Fibroblast of upper back skin (primary cell): ENCODE measurements at regions not wholly inside any gene's neighbourhood (a gene's known extent, or its start where the extent isn't known, plus 50 kb on each side); places are given as distances from the start of the nearest gene placed in this dataset.

Experiments
- DNase-seq: peaks from one replicate; pipeline ENCODE4 v3.0.0-alpha.2; 2013

DNA sequence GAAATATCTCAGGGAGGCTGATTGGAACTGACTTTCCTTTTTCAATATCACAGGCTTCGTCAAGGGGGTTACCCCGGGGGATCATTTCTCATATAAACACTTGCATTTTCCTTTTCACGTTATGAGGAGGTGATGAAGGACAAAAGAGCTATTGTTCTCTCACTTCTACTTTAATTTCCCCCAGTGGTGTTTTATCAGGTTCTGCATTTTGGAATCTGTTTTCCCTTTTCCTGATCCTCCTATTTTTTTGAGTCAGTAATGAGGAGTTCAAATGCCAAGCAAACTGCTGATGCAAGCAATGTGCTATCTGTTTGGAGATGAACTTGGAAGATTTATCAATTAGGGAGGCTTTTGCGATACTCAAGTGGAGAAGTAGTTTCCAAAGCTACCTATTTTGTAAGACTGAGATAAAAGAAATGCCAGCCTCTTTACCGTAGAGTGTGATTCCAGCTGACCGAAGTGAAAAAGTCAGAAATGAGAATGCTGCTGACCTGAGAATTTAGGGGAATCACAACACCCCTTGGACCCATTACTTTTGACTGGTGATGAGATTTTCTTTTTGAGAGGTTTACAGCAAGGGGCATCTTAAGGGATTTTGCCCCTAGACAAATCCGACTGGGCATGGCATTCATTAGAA, 556.0 kb downstream of the RNF144A start:
- no peak for DNase-seq

DNA sequence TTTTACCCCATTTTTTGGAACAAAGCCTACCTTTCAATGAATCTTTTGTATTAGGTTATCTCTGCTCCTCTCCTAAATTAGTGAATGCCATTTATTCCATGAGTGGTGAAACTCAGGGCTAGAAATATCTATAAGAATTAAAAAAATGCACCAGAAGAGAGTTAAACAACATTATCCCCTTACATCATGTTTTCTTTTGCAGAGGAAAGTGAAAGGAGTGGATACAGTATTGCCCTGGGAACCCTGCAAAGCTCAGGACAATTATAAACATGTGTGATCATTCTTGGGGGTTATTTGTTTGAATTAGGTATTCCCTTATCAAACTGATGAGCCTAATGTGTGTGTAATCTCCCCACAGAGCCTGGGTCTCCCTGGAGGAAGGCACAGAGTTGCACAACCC, 559.2 kb downstream of the RNF144A start:
- peak; percentile 11 for DNase-seq

DNA sequence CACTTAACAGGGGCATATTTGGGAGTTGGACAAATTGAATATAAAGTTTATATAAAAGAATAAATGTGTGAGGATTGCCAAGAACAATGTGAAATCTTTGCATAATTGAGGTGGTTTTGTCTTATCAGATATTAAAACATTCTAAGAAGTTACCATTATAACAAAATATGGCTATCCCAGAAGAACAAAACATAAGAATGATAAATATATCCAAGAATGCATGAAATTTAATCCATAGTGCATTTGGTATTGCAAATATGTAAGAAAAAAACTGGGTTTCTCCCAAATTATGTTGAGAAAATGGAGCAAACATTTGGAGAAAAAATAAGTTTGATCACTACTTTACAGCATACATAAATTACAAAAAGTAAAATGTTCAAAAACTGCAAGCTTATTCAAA, 562.4 kb downstream of the RNF144A start:
- peak; percentile 44 for DNase-seq

DNA sequence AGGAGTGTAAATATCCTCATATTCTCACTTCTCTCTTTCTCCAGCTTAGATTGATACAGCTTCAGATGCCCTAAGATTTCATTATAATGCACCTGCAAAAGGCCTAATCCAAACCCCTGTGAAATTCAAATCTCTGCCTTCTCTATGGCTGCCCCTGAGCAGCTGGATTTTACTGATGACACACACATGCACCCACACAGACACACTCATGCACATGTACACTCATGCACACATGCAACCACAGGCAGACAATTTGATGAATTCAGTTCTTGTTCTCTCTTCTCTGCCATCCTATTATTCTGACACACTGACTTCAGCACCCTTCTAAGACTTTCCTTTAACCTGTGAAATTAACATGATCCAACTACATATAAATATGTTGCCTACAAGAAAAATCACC, 563.2 kb downstream of the RNF144A start:
- peak; percentile 8 for DNase-seq

DNA sequence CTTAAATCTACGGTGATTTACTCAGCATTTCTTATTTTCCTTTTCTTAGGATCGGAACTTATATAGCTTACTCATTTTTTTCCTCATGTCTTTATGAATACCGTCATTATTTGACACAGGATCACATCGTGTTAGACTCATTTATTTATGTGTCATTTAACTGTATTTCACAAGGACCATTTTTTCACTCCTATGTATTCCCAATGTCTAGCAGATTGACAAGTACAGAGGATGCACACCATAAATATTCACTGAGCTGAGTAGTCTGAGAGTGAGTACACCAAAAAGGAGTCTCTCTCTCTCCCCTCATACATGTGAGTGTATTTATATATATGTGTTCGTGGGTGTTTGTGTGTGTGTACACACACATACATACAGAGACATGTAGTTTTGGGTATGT, 573.5 kb downstream of the RNF144A start:
- DNase-seq = no peak

DNA sequence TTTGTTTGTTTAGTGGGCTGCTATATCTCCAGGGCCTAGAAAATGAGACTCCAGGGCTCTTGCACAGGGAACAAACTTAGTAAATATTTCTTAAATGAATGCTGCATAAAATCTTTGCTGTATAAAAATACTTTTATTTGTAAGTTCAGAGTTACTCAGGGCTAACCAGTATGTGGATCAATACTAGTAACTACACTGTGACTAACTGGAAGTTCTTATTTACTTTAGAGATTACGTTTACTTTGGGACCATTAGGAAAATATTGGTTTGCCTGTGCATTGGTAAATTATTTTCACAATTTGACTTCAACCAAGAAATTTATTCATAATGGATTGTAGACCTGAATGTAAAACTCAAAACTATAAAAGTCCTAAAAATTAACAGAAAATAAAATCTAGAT, 575.5 kb downstream of the RNF144A start:
- DNase-seq = no peak

DNA sequence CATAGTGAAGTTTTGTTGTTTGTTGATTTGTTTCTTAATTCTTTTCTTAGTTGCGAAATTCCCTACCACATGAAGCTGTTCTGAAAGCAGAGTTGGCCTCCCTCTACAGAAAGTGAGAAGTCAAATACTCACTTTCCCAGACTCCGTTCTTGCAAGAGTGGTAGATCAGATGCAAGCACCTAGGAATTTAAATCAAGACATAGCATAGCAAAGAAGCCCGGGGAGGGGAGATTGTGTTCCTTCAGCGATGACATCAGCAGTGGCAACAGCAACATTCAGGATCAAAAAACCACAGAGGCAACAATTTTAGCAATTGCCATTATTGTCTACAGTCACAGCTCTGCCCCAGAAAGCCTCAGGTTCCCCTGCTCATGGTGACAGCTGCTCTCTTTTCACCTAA, 580.0 kb downstream of the RNF144A start:
- peak; percentile 8 for DNase-seq

DNA sequence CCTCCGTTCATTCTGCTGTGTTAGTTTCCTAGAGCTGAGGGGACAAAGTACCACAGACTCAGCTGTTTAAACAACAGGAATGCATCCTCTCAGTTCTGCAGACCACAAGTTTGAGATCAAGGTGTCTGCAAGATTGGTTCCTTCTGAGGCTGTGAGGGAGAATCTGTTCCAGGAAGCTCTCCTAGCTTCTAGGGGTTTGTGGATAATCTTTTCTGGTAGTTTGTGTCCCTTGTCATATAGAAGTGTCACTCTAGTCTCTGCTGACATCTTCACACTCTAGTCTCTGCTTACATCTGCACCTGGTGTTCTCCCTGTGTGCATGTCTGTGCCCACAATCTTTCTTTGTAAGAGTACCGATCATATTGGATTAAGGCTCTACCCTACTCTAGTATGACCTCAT, 581.8 kb downstream of the RNF144A start:
- no peak for DNase-seq

DNA sequence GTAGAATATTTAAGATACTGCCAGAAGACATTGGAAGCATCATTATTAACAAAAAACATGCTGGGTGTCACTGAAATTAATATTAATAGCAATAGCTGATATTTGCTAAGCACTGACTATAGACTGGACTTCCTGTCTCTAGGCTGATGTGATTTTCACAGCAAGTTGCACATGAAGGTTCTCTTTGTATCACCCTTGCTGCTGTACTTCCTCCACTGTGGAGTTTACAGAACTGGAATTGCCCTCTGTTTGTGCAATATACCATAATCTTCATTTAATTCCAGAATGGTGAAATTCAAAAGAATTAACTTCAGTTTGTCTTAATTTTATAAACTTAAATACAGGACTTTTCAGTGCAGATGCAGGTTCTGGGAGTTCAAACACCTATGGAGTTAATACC, 585.1 kb downstream of the RNF144A start:
- no peak for DNase-seq

DNA sequence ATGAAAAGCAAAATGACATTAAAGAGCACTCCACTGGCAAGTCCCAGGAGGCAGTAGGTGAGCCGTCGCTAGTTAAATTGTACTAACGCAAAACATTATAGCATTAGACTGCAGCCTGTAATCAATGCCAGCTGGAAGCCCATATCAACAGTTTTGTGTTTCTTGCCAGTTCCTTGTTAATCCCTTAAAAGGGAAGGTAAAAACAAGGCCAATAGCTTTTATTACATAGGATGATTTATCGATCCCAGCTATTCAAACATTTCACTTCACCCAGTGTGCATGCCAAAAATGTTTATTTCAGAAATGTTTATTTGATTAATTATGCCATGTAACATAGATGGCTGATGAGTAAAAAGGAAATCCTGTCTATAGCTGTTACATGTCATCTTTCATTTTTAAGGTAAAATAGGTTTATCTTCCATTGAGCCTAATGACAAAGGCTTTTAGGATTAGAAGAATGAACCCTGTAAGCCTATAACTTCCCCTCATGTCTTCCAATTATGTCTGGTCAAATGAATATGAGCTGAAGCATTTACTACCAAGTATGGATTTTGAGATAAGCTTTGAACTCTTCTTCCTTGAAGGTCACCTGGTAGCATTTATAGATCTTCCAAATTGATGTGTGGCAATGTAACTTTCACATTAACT, 591.2 kb downstream of the RNF144A start:
- peak; percentile 74 for DNase-seq

DNA sequence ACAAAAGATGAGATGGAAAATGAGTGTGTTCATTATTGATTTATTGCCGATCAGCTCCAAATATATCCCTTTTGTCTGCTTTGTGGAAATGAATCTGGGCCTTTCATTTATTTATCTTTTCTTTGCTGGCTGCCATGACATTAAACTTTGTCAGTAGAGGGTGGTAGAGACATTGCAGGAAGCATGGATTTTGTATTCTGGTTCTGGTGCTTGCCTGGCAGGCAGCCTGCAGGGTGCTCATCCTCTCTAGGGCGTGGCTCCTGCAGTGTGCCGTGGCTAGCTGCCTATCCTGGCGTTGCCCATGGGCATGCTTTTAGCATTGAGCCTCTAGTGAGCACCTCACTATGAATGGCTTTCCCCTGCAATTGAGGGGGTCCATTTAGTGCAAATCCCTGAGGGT, 593.1 kb downstream of the RNF144A start:
- DNase-seq = no peak

DNA sequence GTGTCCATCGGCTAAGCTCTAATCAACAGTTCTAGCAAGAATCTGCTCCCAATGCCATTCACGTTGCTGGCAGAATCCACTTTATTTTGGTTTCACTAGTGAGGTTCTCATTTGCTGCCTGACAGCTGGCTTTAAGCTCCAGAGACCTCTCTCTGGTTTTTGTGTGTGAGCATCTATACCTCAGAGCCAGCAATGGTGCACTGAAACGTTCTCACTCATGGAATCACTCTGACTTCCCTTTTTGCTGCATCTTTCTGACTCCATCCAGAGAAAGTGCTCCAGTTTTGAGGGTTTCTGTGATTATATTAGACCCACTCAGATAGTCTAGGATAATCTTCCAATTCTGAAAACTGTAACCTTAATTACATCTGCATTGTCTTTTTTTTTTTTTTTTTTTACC, 596.6 kb downstream of the RNF144A start:
- no peak for DNase-seq

DNA sequence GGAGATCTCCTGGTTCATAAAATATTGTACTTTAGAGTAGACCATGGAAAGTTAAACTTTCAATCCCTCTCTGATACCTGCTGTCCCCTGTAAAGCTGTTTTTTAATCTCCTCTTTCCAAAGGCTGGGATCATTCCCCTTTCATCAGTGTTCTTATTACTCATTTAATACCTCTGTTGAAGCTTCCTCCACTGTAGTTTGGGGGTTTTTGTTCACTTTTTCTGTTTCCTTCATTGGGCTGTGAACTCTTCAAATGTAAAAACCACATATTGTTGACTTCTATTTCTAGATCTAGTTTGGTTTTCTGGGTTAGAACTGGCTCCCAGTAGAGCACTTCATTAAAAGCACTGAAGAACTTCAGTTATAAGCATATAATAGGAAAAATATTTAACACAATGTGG, 598.1 kb downstream of the RNF144A start:
- DNase-seq = no peak

DNA sequence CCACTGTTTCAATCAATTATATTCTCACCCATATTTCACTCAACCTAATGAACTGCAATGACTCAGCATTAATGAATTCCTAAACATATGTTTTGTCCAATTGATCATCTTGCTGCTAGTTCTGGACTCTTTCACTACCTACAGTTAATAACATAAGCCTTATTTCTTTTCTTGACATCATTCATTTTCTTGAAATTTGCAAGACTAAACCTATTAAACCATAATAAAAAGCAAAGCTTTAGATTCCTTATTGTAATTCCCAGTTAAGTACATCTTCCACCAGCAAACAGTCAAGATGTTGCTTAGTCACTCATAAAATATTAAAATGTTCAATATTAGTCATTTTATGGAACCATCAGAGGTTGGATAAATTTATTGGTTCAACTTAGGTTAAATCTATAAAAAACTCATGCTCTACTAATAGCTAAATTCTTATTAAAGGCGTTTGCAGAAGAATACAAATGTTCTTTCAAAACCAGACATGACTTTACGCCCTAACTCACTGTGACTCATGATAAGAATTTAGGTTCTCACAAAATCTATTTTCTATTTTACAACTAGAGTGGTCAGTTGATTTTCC, 599.4 kb downstream of the RNF144A start:
- peak; percentile 65 for DNase-seq

DNA sequence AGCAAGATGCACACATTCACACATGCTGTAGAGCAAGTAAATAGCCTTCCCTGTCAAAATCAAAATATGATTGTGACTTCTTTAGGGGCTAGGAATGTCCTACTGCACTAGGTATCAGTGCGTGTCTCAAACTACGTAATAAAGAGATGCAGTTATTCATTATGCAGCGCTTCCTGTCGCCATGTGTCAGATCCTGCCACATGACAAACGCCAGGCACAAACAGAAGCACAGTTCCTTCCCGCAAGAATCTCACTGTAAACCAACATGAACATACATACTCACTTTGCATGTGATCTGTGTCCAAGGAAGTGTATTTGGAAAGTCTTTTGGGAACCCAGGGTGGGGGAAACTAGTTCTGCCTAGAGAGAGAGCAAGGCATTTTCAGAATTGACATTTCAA, 599.9 kb downstream of the RNF144A start:
- DNase-seq = peak; percentile 69

DNA sequence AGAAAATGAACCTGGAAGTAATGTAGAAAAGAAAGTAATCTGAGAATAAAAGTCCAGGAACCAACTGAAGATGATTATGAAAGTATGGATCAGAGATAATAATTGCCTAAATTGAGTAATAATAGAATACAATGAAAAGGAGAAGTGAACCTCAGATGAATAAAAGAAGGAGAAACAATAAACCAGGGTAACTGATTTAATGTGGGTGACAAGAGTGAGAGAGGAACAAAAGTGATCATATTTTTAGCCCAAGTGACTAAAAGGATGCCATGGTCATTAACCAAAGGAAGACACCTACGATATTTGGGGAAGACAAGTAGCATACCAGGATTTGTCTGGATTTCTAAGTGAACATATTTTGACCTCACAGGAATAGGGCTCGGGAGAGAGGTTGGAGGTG, 600.6 kb downstream of the RNF144A start:
- no peak for DNase-seq

DNA sequence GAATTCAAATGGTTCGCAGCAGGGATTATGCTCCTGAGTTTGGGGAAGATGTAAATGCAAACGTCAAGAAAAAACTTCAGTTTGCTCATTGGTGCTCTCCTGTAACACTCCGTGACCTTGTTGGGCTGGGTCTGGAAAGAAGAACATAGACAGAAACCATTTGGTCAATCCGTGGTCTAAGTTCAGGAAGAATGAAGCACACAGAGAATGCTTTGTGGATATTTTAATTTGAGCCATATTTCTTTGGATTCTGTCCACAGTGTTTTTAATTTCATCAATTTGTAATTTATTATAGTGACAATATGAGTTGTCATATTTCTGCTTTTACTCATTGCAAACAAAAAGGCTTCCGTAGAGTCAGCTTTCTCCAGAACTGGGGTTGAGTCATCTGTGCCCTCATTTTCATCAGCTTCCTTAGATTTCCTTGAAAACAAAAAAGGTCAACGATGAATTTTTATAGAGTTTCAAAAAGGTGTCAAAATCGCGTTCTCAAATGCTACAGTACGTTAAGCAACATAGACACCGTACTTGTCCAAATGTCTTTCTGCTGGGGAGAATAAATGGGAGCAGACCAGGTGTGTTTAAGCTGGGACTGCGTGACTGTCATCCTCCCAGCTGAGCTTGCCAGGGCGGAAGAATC, 606.4 kb downstream of the RNF144A start:
- peak; percentile 84 for DNase-seq

DNA sequence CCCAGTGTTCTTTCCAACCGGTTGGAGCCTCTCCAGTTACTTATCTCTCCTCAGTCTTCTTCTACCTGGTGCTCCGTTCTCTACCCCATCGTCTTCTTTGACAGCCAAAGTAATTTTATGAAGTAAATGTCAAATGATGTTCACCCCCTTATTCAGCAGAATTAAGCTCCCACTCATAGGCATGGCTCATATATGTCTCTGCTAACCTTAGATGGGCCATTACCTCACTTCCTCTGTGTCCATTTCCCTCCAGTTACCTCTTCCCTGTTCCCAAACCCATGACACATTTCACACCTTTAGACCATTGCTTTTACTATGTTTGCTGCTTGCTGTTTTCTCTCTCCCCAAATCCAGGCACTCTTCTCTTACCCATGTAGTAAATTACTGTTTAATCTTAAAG, 607.0 kb downstream of the RNF144A start:
- no peak for DNase-seq

DNA sequence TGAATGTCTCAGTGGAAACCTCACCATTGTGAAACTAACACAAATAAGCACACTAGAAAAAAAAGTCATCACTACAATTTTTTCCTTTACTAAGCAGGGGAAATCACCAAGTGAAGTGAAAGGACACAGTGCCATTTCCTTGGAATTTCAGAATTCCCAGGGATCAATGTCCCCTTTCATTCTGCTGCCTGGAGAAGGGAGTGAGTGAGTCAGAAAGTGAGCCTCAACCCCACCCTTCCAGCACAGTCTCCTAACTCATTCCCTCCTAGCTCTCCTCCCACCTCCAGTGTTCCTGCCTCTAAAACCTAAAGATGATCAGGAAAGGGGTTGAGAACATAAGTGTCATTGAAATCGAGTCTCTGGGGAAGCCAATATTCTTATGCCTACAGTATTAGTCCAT, 608.5 kb downstream of the RNF144A start:
- DNase-seq = no peak

DNA sequence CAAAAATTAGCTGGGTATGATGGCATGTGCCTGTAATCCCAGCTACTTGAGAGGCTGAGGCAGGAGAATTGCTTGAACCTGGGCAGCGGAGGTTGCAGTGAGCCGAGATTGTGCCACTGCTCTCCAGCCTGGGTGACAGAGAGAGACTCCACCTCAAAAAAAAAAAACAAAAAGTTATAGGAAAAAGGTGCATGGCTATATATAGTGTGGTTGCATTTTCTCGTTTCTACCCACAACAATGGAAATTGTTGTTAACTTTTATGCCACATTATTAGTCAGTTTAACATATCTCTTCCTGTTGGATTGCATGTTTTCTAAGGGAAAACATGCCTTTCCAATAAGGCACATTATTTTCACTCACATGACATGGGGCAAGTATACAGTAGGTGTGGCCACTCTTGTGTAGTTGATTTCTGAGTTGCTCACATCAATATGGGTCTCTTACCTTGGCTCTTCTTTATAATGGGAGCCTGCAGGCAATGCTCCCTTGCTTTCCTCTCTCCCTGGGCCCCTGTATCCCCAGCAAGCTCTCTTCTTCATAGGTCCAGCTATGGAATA, 610.0 kb downstream of the RNF144A start:
- DNase-seq = no peak

DNA sequence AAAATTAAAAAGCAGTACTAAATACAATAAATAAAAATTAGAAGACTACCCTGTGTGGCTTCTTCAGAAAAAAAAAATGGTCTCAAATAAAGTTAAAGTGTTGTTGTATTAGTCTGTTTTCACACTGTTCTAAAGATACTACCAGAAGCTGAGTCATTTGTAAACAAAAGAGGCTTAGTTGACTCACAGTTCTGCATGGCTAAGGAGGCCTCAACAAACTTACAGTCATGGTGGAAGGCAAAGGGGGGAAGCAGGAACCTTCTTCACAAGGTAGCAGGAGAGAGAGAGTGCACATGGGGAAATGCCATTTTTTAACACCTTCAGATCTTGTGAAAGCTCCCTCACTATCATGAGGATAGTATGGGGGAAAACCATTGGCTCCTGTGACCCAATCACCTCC, 612.8 kb downstream of the RNF144A start:
- no peak for DNase-seq

DNA sequence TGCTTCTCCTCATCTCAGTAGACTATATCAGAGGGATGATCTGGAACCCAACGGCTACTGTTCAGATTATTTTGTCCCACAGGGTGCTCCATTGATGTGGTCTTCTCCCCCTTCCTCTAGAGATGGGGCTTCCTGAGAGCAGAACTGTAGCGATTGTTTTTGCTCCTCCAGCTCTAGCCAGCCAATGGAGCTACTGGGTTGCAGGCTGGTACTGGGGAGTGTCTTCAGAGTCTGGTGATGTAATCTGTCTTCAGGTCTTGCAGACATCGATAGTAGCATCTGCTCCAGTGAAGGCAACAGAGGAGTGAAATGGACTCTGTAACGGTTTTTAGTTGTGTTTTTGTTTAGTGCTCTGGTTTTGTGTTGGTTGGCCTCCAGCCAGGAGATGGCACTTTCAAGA, 621.9 kb downstream of the RNF144A start:
- DNase-seq = no peak

DNA sequence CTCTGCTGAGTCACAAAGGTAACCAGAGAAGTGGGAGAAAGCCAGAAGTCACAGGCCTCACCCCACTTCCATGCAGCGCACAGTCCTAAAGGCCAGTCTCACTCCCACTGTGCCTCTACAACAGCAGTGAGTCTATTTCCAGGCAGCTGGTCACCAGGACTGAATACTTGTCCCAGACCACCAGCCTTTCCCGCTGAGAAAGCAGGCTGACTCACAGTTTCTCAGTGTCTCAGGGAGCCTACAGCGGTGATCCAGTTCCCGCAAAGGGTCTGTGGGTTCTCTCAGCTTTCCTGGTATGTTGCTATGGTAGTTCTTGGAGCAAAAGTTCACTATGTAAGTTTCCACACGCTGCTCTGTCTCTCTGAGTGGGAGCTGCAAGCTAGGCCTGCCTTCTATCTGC, 622.5 kb downstream of the RNF144A start:
- DNase-seq = peak; percentile 95
